Prostate gland (tissue), 2 donors: ENCODE measurements at regions not wholly inside any gene's neighbourhood (a gene's known extent, or its start where the extent isn't known, plus 50 kb on each side); places are given as distances from the start of the nearest gene placed in this dataset.

Experiments used
- CTCF ChIP-seq, 4 experiments: fragments of 200-600 bp in 2 of 4; fragments of 450-650 bp in 2 of 4; sonication (generic) in 2 of 4; IDR thresholded peaks; 1 replicate in 3 of 4; 2 replicates in 1 of 4; pipeline ENCODE4 v1.5.1; 2016 to 2019; ENCODE audit warnings: antibody characterized with exemption in 4 of 4, mild to moderate bottlenecking in 2 of 4, moderate library complexity in 2 of 4
- POLR2A ChIP-seq: fragments of 450-650 bp; IDR thresholded peaks from one replicate; pipeline ENCODE4 v1.6.1; 2016; ENCODE audit warnings: antibody characterized with exemption, mild to moderate bottlenecking
- POLR2AphosphoS5 ChIP-seq: sonication (generic); formaldehyde crosslinking; IDR thresholded peaks from one replicate; pipeline ENCODE4 v1.6.1; 2017; ENCODE audit warnings: antibody characterized with exemption

DNA sequence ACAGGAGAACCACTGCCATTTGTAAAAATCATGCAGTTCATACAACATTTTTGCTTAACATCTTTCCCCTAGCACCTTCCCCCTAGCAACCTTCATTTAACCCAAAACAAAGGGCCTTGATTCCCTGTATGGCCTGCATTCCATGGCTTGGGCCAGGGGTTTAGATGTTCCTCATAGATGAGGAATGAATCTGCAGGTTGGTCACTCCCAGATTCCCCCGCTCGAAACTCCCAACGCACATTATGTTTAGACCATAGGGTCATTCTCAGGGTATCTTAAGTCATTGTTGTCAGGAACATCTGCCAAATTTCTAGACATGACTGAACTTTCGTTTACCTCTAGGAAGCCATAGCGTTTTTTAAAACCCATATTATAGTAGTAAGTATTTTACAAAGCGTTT is 282.2 kb upstream of the VLDLR start:
- TF ChIP-seq POLR2A (no peak), POLR2AphosphoS5 (no peak), CTCF (IDR thresholded peaks at IDR 0.05) (no peak)
